HUES64 (cell line): ENCODE measurements at regions not wholly inside any gene's neighbourhood (a gene's known extent, or its start where the extent isn't known, plus 50 kb on each side); places are given as distances from the start of the nearest gene placed in this dataset.

Source experiments
- H3K27ac ChIP-seq: 2 replicates; pipeline ENCODE4 v1.7.0; 2013; ENCODE audit warnings: low read depth, low read length, inconsistent platforms
- H3K27me3 ChIP-seq: 2 replicates; pipeline ENCODE4 v1.6.1; 2013; ENCODE audit warnings: mild to moderate bottlenecking, low read length; ENCODE audit not compliant: insufficient read depth
- H3K36me3 ChIP-seq: 2 replicates; pipeline ENCODE4 v1.6.1; 2013; ENCODE audit warnings: mild to moderate bottlenecking, low read length; ENCODE audit not compliant: insufficient read depth
- H3K4me1 ChIP-seq: 2 replicates; pipeline ENCODE4 v1.6.1; 2013; ENCODE audit warnings: mild to moderate bottlenecking, low read length, moderate library complexity; ENCODE audit not compliant: insufficient read depth
- H3K4me3 ChIP-seq: 2 replicates; pipeline ENCODE4 v1.5.1; 2013; ENCODE audit warnings: mild to moderate bottlenecking, low read length, moderate library complexity
- H3K9ac ChIP-seq: 2 replicates; pipeline ENCODE4 v1.6.1; 2013; ENCODE audit warnings: mild to moderate bottlenecking, low read depth, low read length
- H3K9me3 ChIP-seq: 2 replicates; pipeline ENCODE4 v1.6.1; 2013; ENCODE audit warnings: low read depth, low read length; ENCODE audit not compliant: insufficient read depth
- WGBS: fragments of 150-250, 120-280 bp; methylation state at CpG from one replicate; pipeline ENCODE4 v1.1.7; 2013; ENCODE audit warnings: missing lambda C conversion rate; 5-methylcytosine and 5-hydroxymethylcytosine counted together

- no peak overlapping the region for H3K27ac ChIP-seq
- no peak overlapping the region for H3K9ac ChIP-seq
- no peaks in the 10 kb centered on the region for H3K27me3 ChIP-seq
- no peaks in the 10 kb centered on the region for H3K36me3 ChIP-seq
- H3K9me3 ChIP-seq: no peaks in the 10 kb centered on the region
- no peak overlapping the region for H3K4me3 ChIP-seq
- 94% methylated on average over 4 of the region's 4 CpGs for WGBS
- H3K4me1 ChIP-seq: no peaks in the 10 kb centered on the region; the same call in 1 of the 2 replicates
Observed at GRCh38 chr4:14254252-14254651, 626.7 kb upstream of the BOD1L1 start.

DNA sequence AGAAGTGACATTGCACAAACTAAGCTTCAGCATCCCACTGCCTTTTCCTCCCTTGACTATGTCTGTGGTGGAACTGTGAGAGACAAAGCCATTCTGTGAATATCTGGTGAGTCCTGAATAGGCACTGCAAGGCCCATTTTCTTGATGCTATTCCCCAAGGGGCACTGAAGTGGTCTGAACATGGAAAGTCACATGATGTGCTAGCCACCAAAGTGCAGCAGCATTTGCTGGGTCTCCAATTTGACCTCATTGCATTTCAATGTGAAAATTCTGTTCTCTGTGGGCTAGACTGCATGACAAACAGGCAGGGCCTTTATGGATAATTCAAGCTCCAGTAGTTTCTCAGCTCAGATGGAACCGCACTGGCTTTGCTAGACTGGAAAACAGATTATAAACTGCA lies 627.4 kb upstream of the BOD1L1 start:
- Histone ChIP-seq H3K9me3 (no peaks in the 10 kb centered on the region), H3K27me3 (no peaks in the 10 kb centered on the region), H3K9ac (no peak overlapping the region), H3K4me1 (no peaks in the 10 kb centered on the region; the same call in 1 of the 2 replicates), H3K4me3 (no peak overlapping the region), H3K27ac (no peak overlapping the region), H3K36me3 (no peaks in the 10 kb centered on the region)
- 100% methylated on average over 1 of the region's 1 CpG for WGBS

- Histone ChIP-seq H3K27me3 (no peaks in the 10 kb centered on the region), H3K4me1 (no peaks in the 10 kb centered on the region; the same call in 1 of the 2 replicates), H3K9me3 (no peaks in the 10 kb centered on the region), H3K9ac (no peak overlapping the region), H3K27ac (no peak overlapping the region), H3K4me3 (no peak overlapping the region), H3K36me3 (no peaks in the 10 kb centered on the region)
- WGBS: 92% methylated on average over 1 of the region's 1 CpG
Observed at GRCh38 chr4:14257903-14258302, 630.4 kb upstream of the BOD1L1 start.

DNA sequence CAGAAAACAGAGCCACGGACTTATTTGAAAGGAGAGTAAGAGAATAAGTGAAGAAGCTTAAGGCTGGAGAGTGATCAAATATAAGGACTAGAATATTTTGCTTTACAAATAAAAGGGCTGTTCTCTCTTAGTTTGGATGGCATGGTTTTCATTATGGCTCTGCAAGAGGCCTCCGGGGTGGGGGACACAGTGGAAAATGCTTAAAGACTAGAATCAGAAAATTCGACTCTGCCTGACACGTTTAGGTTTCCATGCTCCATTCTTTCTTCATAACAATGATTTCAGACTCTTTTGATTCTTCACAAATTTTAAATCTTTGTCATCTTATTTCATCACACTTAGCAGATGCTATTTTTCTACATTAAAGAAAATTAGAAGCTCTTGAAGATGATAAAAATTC lies 632.4 kb upstream of the BOD1L1 start:
- Histone ChIP-seq H3K36me3 (no peaks in the 10 kb centered on the region), H3K4me3 (no peak overlapping the region), H3K27me3 (no peaks in the 10 kb centered on the region), H3K27ac (no peak overlapping the region), H3K9me3 (no peaks in the 10 kb centered on the region), H3K9ac (no peak overlapping the region), H3K4me1 (no peaks in the 10 kb centered on the region; the same call in 1 of the 2 replicates)
- WGBS: 93% methylated on average over 4 of the region's 4 CpGs

DNA sequence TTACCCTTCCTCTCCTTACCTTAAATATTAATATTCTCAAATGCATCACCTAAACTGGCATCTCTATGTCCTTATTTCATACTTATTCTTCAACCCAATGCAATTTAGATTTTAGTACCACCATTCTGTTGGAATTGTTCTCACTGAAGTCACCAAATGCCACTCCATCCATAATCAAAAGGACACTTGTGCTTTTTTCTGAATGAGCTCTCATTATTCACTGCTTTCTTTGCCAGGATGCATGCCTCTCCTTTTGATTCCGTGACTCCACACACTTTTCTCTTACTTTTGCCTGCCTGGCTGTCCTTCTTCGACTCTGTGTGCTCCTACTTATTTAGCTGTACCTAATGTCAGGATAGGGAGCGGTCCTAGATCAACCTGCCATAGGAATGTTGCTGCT lies 633.1 kb upstream of the BOD1L1 start:
- Histone ChIP-seq H3K9me3 (no peaks in the 10 kb centered on the region), H3K4me3 (no peak overlapping the region), H3K4me1 (no peaks in the 10 kb centered on the region; the same call in 1 of the 2 replicates), H3K27me3 (no peaks in the 10 kb centered on the region), H3K9ac (no peak overlapping the region), H3K27ac (no peak overlapping the region), H3K36me3 (no peaks in the 10 kb centered on the region)
- 97% methylated on average over 3 of the region's 3 CpGs for WGBS

GRCh38 chr4:14262221-14262620 lies 634.7 kb upstream of the BOD1L1 start:
- H3K36me3 ChIP-seq: no peaks in the 10 kb centered on the region
- 87% methylated on average over 4 of the region's 4 CpGs for WGBS

GRCh38 chr4:14264437-14264836 lies 636.9 kb upstream of the BOD1L1 start:
- 95% methylated on average over 4 of the region's 4 CpGs for WGBS
- Histone ChIP-seq H3K4me1 (no peaks in the 10 kb centered on the region), H3K27ac (no peak overlapping the region), H3K36me3 (no peaks in the 10 kb centered on the region), H3K27me3 (no peaks in the 10 kb centered on the region), H3K4me3 (no peak overlapping the region), H3K9me3 (no peaks in the 10 kb centered on the region), H3K9ac (no peak overlapping the region)

More at GRCh38 chr4:14262221-14262620, 634.7 kb upstream of the BOD1L1 start:
- H3K4me3 ChIP-seq: no peak overlapping the region
- no peaks in the 10 kb centered on the region for H3K27me3 ChIP-seq
- H3K9ac ChIP-seq: no peak overlapping the region
- H3K9me3 ChIP-seq: no peaks in the 10 kb centered on the region
- no peaks in the 10 kb centered on the region; the same call in 1 of the 2 replicates for H3K4me1 ChIP-seq
- H3K27ac ChIP-seq: no peak overlapping the region

GRCh38 chr4:14265651-14266050 lies 638.1 kb upstream of the BOD1L1 start:
- Histone ChIP-seq H3K9me3 (no peaks in the 10 kb centered on the region), H3K4me1 (no peaks in the 10 kb centered on the region), H3K27me3 (no peaks in the 10 kb centered on the region), H3K4me3 (no peak overlapping the region), H3K36me3 (no peaks in the 10 kb centered on the region), H3K9ac (no peak overlapping the region), H3K27ac (no peak overlapping the region)
- 98% methylated on average over 5 of the region's 5 CpGs for WGBS

DNA sequence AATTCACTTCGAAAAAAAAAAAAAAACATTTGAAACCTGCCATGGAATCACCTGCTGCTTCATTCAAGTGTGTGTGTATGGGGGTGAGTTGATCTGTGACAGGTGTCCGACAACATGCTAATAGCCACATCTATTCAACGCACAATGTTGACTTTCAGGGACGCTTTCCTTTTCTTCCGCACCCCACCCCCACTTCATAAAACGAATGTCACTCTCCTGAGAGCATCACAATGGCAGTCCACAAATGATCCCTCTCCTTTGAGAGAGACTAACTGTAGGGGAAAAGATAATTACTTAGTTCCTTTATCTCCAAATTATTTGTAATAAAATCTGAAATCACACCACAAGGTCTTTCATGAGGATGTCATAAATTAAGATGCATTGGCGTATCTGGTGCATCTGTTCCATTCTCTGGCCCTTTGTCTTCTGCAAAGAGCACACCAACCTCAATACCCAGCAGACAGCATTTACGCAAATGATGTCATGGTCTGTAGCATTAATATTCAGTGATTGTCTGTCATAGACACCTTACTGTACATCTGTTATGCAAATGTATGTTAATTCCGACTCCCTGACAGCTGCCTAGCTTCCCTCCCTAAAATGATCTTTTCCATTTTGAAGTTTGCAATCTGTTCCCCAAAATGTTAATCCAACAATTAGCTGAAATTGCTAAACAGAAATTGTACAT lies 640.0 kb upstream of the BOD1L1 start:
- H3K9me3 ChIP-seq: no peaks in the 10 kb centered on the region
- H3K4me1 ChIP-seq: no peaks in the 10 kb centered on the region
- H3K27ac ChIP-seq: no peak overlapping the region
- H3K36me3 ChIP-seq: no peaks in the 10 kb centered on the region
- 86% methylated on average over 9 of the region's 9 CpGs for WGBS
- no peak overlapping the region for H3K9ac ChIP-seq
- no peaks in the 10 kb centered on the region for H3K27me3 ChIP-seq
- no peak overlapping the region for H3K4me3 ChIP-seq

DNA sequence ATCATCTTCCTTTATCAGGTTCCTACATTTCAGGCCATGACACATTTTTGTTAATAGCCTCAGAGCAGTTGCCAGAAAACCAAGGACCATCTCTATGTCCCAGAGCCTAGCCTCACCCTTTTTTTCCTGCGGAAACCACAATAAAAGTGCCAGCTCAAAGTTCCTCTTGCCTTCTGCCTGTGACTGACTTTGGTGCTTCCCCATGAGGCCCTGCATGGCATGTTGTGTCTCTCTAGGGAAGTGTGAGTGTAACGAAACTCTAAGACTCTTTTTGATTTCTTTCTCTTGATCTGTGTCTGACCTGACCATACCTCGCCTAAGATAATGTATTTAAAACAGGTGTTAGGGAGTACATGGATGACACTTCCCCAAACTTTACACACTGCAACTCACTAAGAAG lies 642.3 kb upstream of the BOD1L1 start:
- Histone ChIP-seq H3K27ac (no peak overlapping the region), H3K9me3 (no peaks in the 10 kb centered on the region), H3K4me1 (no peaks in the 10 kb centered on the region), H3K9ac (no peak overlapping the region), H3K4me3 (no peak overlapping the region), H3K36me3 (no peaks in the 10 kb centered on the region), H3K27me3 (no peaks in the 10 kb centered on the region)
- 98% methylated on average over 2 of the region's 3 CpGs for WGBS

DNA sequence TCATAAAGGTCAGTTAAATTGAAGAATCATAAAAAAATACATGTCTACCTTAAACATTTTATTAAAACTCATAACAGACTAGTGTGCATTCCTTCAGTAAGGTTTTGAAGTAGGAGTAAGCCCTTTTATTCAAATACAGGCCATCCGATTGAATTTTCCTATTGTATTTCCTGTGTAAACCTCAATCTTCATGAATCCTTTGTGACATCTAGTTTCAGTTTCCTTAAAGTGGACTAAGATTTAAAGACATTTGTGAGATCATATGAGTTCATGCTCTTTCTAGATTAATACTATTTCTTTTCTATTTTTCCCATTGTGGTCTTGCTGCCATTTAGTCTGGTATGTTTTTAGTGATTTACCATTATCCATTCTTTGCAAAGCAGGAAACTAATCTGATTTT lies 644.7 kb upstream of the BOD1L1 start:
- no peak overlapping the region for H3K27ac ChIP-seq
- no peaks in the 10 kb centered on the region for H3K27me3 ChIP-seq
- H3K4me1 ChIP-seq: no peaks in the 10 kb centered on the region
- H3K9me3 ChIP-seq: no peaks in the 10 kb centered on the region
- 88% methylated on average over 1 of the region's 1 CpG for WGBS
- H3K9ac ChIP-seq: no peak overlapping the region
- H3K4me3 ChIP-seq: no peak overlapping the region
- H3K36me3 ChIP-seq: no peaks in the 10 kb centered on the region

GRCh38 chr4:14277505-14277904 lies 650.0 kb upstream of the BOD1L1 start:
- Histone ChIP-seq H3K36me3 (no peaks in the 10 kb centered on the region), H3K4me1 (peaks cover 4% of the 10 kb centered on the region; the same call in 1 of the 2 replicates), H3K9me3 (no peaks in the 10 kb centered on the region), H3K9ac (no peak overlapping the region), H3K27ac (no peak overlapping the region), H3K27me3 (no peaks in the 10 kb centered on the region), H3K4me3 (no peak overlapping the region)
- 90% methylated on average over 4 of the region's 4 CpGs for WGBS
